Neuron (in vitro differentiated cells): ENCODE measurements at regions not wholly inside any gene's neighbourhood (a gene's known extent, or its start where the extent isn't known, plus 50 kb on each side); places are given as distances from the start of the nearest gene placed in this dataset.
A peak's percentile ranks its signal among the peaks of the same experiment; 100 is the strongest.

ENCODE experiments used
- H2AFZ ChIP-seq: one replicate; pipeline ENCODE4 v1.6.1; 2013; ENCODE audit warnings: low read depth, mild to moderate bottlenecking, inconsistent platforms, low read length, moderate library complexity
- H3K27me3 ChIP-seq: one replicate; pipeline ENCODE4 v1.6.1; 2013; ENCODE audit warnings: low read length; ENCODE audit not compliant: insufficient read depth
- H3K36me3 ChIP-seq: one replicate; pipeline ENCODE4 v1.6.1; 2013; ENCODE audit warnings: low read length; ENCODE audit not compliant: insufficient read depth
- H3K4me1 ChIP-seq: one replicate; pipeline ENCODE4 v1.6.1; 2013; ENCODE audit warnings: low read length; ENCODE audit not compliant: insufficient read depth
- H3K4me3 ChIP-seq: 2 replicates; pipeline ENCODE4 v1.5.1; 2013; ENCODE audit warnings: mild to moderate bottlenecking, low read length, moderate library complexity
- H3K9me3 ChIP-seq: one replicate; pipeline ENCODE4 v1.6.1; 2013; ENCODE audit warnings: low read length

DNA sequence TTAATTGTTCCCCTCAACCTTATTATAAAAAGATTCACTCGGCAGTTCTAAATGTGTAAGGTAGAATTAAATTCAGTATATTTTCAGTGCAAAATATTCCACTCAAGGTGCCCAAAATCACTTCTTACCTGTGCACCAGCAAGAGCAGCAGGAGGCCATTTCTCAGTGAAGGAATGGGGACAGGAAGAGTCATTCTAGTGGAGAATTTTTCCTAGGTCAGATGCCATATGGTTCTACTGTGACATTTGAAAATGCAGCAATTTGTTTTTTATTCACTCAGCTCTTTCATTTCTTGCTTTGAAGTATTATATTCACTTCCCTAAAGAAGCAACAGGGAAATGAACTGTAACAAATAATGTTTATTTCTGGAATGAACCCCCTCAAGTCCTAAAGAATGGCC lies 264.0 kb upstream of the SYT1 start:
- Histone ChIP-seq H3K4me1 (no peaks in the 10 kb centered on the region), H3K36me3 (no peaks in the 10 kb centered on the region), H3K27me3 (no peaks in the 10 kb centered on the region), H2AFZ (no peak overlapping the region), H3K4me3 (no peak overlapping the region), H3K9me3 (no peaks in the 10 kb centered on the region)

DNA sequence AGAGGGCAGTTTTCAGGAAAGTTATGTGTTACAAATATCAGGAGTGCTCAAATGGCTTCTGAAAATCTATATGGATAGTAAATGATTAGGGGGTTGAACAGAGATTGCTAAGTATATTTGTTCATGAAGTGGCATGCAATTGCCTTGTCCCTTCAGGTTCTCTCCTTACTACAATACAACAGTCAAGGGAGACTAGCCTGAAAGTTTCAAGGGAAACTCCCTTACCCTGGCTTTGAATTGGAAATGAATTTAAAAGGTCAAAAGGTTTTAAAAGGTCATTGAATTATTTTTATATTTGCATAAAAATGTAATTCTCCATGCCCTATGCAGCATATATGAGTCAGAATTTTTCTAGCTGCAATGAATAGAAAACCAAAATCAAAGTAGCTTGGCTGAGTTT lies 253.1 kb upstream of the SYT1 start:
- Histone ChIP-seq H3K4me3 (no peak overlapping the region), H3K4me1 (no peaks in the 10 kb centered on the region), H3K36me3 (no peaks in the 10 kb centered on the region), H2AFZ (no peak overlapping the region), H3K9me3 (no peaks in the 10 kb centered on the region), H3K27me3 (no peaks in the 10 kb centered on the region)

DNA sequence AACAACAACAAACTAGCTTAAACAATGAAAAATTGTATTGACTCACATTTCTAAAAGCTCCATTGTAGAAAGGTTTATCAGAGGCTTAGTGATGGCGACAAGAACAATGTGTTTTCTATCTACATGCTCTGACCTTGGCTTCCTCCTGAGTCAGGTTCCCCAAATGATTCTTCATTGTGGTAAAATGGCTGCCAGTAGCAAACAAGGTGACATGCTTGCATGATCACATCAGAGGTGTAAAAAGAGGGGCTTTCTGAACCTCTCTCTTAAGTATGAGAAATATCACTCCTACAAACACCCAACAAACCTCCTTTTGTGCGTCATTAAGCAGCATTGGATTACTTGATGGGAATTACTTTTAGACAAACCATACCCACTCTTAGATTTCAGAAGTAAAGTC lies 252.4 kb upstream of the SYT1 start:
- Histone ChIP-seq H3K36me3 (no peaks in the 10 kb centered on the region), H2AFZ (no peak overlapping the region), H3K9me3 (no peaks in the 10 kb centered on the region), H3K4me3 (no peak overlapping the region), H3K4me1 (no peaks in the 10 kb centered on the region), H3K27me3 (no peaks in the 10 kb centered on the region)

DNA sequence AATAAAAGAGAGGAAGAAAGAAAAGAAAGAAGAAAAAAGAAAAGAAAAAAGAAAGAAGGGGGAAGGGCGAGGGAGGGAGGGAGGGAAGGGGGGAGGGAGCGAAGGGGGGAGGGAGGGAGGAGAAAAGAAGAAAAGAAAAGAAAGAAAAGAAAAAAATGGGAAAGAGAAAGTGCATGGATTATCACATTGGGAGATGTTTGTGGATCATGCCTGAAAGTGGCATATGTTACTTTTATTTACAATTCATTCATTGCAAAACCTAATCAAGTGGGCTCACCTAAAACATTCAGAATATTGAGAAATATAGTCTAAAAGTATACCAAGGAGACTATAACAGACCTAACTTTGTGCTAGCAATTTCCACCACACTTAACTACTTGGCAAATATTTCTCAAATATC lies 246.9 kb upstream of the SYT1 start:
- H3K4me1 ChIP-seq: peaks cover 9% of the 10 kb centered on the region
- no peak overlapping the region for H3K4me3 ChIP-seq
- H3K9me3 ChIP-seq: no peaks in the 10 kb centered on the region
- H3K36me3 ChIP-seq: no peaks in the 10 kb centered on the region
- no peak overlapping the region for H2AFZ ChIP-seq
- H3K27me3 ChIP-seq: no peaks in the 10 kb centered on the region

DNA sequence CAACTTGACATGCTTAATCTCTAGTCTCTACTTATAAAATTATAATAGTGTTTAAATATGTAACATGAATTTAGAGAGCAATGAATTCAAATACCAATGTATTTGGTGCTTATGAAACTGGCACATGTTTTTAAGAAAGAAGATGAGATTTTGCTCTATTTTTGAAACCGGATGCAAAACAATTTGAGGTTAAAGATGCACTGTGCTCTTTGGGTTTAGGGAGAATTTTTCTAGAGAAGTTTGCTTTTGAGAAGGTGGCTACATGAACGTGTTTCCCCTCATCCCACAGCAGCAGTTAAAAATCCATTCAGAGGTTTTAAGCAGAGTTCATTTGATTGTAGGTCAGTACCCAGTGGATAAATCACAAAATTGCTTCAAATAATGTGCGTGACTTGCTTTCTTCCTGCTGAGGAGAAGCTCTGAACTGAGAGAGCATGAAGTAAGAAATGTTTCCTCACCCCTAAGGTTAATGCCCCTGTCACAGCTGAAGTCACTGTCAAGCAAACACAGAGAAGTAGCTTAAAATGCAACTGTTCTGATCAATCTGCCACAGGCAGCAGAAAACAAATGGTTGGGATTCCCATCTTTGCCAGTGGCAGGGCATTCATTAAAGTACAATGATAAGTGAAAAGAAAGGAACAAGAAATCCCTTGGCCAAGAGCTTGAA lies 241.9 kb upstream of the SYT1 start:
- peak overlapping the region; percentile 20 for H3K4me3 ChIP-seq
- H2AFZ ChIP-seq: peak overlapping the region; percentile 86

DNA sequence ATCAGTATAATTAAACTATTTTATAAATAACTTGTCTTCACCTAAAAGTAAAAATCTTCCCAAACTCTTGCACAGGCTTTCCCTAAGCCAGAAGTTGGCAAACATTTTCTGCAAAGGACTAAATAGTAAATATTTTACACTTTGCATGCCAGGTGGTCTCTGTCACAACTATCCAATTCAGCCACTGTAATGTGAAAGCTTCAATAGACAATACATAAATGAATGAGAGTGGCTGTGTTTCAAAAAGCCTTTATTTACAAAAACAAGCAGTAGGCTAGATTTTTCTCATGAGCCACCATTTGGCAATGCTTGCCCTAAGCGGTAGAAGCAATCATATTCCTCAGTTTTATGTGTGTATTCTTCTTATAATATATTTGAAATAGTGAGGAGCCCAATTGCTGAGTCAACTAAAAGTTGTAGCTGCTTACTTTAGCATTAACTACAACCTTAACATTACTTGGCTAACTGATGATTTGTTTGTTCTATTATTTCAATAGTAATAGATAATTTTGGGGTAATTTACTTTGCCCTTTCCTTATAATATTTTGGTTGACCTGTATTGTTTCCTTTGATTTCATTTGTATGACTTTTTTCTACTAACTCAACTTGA lies 236.0 kb upstream of the SYT1 start:
- H3K4me1 ChIP-seq: peaks cover 25% of the 10 kb centered on the region
- peaks cover 2% of the 10 kb centered on the region for H3K9me3 ChIP-seq
- H2AFZ ChIP-seq: no peak overlapping the region
- H3K36me3 ChIP-seq: no peaks in the 10 kb centered on the region
- no peak overlapping the region for H3K4me3 ChIP-seq
- H3K27me3 ChIP-seq: no peaks in the 10 kb centered on the region

More for the DNA sequence above, 241.9 kb upstream of the SYT1 start:
- Histone ChIP-seq H3K27me3 (no peaks in the 10 kb centered on the region), H3K4me1 (peaks cover 32% of the 10 kb centered on the region), H3K36me3 (no peaks in the 10 kb centered on the region), H3K9me3 (no peaks in the 10 kb centered on the region)

DNA sequence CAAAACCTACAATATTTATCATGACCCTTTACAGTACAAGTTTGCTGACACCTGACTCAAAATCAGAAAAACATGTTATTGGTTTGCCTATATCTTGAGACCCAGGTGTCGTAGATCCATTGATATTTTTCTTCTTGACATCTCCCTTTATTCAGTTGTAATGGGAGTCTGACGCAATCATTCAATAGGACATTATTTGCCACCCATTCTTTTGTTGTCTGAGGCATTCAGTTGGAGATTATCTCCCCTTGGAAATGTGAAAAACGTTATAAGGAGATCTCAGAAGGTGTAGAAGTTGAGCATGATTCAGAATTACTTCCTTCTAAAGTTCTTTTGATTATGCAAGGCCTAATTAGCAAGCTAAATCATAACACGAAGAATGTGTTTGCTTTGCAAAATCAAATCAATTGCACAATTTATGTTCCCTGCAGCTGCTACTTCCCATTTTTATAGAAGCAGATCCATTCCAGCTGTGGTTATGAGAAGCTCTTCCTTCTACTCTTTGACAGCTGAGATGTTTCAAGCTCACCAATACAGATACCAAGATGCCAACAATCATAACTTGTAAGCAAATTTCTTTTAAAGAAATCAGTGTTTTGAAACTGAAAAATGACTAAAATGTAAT lies 228.2 kb upstream of the SYT1 start:
- H3K27me3 ChIP-seq: no peaks in the 10 kb centered on the region
- peaks cover 13% of the 10 kb centered on the region for H3K4me1 ChIP-seq
- H2AFZ ChIP-seq: peak overlapping the region; percentile 5

DNA sequence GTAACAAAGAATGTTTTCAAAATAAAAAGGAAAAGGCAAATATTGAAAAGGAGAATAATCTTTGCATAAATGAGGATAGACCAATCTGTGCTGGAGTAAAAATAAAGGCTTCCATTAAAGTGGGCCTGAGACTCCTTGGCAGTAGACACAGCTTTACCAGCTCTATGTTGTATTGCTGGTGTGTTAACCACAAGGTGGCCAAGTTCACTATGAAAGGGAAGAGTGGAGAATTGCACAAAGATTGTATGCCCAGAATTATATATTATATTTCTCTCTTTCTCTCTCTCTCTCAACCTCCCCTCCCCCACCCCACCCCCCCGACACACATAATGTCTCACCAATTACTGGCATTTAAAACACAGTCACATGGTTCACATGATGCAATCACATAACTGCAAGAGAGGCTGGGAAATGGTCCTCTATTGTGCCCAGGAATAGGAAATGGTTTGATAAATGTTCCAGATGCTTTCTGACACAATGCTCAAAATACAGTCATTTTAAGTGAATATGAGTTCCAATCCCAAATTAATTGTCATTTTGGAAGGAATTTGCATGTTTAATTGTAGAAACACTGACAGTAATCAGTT lies 222.6 kb upstream of the SYT1 start:
- Histone ChIP-seq H3K36me3 (no peaks in the 10 kb centered on the region), H3K4me3 (no peak overlapping the region), H3K9me3 (no peaks in the 10 kb centered on the region), H3K27me3 (no peaks in the 10 kb centered on the region), H3K4me1 (peaks cover 5% of the 10 kb centered on the region), H2AFZ (no peak overlapping the region)

More for the DNA sequence above, 228.2 kb upstream of the SYT1 start:
- Histone ChIP-seq H3K4me3 (no peak overlapping the region), H3K9me3 (no peaks in the 10 kb centered on the region), H3K36me3 (no peaks in the 10 kb centered on the region)

DNA sequence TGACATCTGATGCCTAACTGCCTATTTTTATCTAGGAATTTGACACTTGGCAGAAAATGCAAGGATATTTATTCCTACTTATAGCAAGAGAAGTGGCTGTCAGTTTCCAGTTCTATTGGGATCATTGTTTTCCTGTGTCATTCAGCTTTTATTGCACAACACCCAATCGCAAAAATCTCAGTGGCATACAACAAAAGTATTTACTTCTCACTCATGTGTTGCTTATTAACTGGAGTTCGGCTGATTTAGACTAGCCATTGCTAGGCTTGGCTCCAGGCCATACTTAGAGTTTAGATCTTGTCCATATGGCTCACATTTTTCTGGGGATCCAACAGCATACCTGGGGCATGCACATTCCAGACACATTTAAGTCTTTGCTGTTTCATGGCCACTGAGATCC lies 218.6 kb upstream of the SYT1 start:
- Histone ChIP-seq H2AFZ (no peak overlapping the region), H3K36me3 (no peaks in the 10 kb centered on the region), H3K4me3 (no peak overlapping the region), H3K9me3 (no peaks in the 10 kb centered on the region), H3K4me1 (no peaks in the 10 kb centered on the region), H3K27me3 (no peaks in the 10 kb centered on the region)

DNA sequence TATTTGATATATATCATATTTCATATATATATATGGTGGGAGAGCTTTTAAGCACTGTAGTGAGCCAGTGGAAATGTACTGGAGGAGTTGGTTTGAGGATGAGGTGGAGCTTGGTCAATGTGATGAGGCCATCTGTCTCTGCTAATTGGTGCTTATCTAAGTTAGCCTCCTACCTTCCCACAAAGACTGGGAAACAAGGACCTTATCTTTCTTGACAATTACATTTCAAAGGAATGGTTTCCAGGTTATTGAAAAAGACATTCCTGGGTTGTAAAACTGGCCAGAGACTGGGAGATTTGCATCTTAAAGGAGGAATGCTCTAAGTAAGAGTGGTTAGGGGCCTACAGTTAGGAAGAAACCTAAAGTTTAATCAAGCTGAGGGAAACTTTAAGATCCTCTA lies 212.8 kb upstream of the SYT1 start:
- Histone ChIP-seq H3K27me3 (no peaks in the 10 kb centered on the region), H2AFZ (no peak overlapping the region), H3K4me3 (no peak overlapping the region)

DNA sequence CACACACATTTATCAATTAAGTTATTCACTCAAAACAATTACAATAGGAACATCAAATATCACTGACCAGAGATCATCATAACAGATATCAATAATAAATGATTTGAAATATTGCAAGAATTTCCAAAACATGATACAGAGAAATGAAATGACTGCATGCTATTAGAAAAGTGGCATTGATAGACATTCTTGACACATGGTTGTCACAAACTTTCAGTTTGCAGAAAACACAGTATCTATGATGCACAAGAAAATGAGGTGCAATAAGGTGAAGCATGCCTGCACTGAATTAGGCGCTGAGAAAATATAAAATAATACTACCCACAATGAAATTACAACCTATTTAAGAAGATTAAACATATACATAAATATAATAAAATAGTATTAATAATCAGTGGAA lies 198.0 kb upstream of the SYT1 start:
- no peaks in the 10 kb centered on the region for H3K36me3 ChIP-seq
- H3K4me3 ChIP-seq: no peak overlapping the region
- H2AFZ ChIP-seq: no peak overlapping the region
- H3K27me3 ChIP-seq: no peaks in the 10 kb centered on the region
- no peaks in the 10 kb centered on the region for H3K4me1 ChIP-seq
- no peaks in the 10 kb centered on the region for H3K9me3 ChIP-seq

More for the DNA sequence above, 212.8 kb upstream of the SYT1 start:
- Histone ChIP-seq H3K4me1 (no peaks in the 10 kb centered on the region), H3K36me3 (no peaks in the 10 kb centered on the region), H3K9me3 (no peaks in the 10 kb centered on the region)

DNA sequence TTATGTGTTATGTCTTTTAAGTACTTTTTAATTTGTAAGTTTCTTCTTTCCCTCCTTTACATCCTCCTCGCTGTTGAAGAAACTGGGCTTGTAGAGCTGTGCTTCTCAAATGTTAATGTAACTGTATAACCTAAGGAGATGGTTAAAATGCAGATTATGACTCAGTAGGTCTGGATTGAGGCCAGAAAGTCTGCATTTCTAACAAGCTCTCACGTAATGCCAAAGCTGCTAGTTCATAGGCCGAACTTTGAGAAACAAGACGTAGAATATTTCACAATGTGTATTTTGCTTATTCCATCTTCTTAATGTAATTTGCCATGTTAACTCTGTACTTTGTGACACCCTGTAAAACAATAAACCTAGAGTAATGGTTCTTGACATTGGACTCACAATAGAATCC lies 193.3 kb upstream of the SYT1 start:
- H3K36me3 ChIP-seq: no peaks in the 10 kb centered on the region
- no peaks in the 10 kb centered on the region for H3K4me1 ChIP-seq
- H3K4me3 ChIP-seq: no peak overlapping the region

DNA sequence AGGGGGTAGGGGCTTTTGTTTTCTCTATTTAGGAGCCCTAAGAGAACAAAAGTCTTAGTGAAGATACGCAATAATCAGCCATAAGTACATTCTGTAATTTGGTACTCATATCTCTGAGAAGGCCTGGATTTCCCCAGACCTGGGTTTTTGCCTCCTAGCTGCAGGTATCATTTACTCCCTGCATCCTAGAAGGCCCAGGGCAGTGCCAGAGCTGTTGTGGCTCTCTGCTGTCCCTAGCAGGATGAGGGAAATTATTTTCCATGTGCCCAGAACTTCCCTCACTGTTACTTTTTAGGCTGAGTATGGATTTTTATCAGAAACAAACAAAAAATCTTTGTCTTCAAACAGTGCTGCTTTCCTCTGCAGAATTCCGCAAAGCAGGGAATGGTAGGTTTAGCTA lies 192.5 kb upstream of the SYT1 start:
- Histone ChIP-seq H3K4me3 (no peak overlapping the region), H3K9me3 (no peaks in the 10 kb centered on the region), H3K27me3 (no peaks in the 10 kb centered on the region), H2AFZ (no peak overlapping the region), H3K36me3 (no peaks in the 10 kb centered on the region), H3K4me1 (no peaks in the 10 kb centered on the region)

More for the DNA sequence above, 193.3 kb upstream of the SYT1 start:
- Histone ChIP-seq H3K27me3 (no peaks in the 10 kb centered on the region), H3K9me3 (no peaks in the 10 kb centered on the region), H2AFZ (no peak overlapping the region)
